ENCODE measurements at regions not wholly inside any gene's neighbourhood (a gene's known extent, or its start where the extent isn't known, plus 50 kb on each side); places are given as distances from the start of the nearest gene placed in this dataset.

DNA sequence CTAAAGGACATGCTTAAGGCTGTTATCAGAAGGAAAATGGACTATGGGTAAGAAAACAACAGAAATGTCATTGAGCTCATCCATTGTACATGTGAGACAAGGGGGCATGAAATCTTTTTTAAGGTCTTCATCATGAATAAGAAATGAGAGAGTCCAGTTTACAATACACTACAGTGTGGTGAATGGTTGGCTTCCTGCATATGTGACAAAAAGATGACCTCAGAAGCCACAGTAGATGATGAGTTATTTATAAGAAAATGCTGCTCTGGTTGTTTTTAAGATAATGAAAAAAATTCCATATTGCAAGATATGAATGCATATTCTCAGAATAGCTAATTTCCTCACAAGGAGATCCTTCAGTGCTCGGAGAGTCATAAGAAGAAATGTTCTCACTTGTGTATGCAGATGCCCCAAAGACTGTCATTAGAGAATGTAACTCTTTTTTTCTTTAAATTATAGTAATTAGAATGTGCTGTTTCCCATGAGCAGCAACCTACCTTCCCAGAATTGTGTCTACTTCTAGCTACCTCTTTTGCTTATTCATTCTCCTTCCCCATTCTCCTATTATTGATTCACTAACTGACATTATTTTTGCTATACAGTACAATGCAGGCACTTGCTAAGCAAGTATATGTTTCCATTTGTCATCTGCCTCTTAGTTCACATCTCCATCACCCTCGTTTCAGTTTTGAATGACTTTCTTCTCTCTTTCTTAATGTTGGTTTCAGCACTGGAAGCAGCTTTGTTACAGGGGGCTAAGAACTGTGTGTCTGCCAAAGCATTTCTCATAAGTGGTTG lies 152.0 kb upstream of the PEX5L start:
- ATAC-seq, result no peak

- no peak for ATAC-seq
Observed at GRCh38 chr3:180189310-180189648, 152.5 kb upstream of the PEX5L start.

DNA sequence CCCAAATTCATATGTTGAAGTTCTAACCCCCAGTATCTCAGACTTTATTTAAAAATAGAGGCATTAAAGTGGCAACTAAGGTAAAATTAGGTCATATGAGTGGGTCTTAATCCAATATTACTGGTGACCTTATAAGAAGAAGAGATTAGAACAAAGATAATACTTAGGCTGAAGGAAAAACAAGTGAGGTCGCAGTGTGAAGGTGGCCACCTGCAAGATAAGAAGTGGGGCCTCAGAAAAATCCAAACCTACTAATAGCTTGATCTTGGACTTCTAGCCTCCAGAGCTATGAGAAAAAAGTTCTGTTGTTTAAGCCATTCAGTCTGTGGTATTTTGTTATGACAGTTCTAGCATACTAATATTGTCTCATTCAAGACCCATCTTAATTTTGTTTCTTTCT lies 159.9 kb upstream of the PEX5L start:
- no peak for ATAC-seq

DNA sequence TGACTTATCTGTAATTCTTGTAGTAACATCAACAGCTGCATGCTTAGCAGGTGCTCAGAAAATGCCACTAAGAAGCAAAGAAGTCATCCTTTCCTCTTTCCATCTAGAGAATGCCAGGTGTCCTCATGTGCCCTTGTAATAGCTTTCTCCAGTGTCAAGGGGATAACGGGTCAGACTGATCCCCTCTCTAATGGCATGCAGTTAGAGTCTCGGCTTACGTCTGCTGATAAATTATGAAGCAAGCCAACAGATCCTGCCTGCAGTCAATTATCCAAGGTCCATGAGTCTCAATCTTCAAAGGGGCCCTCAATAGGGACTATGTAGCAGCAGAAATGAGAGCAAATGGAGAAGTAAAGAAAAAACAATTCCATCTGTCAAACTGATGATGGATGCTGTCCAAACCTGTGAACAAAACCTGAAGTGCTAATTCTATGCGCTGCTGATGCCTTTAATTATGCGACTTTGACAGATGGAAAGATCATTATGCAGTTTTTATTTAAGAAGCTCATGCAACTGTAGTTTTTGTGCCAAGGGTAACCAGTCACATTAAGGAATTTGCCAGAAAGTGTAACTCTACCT lies 162.8 kb upstream of the PEX5L start:
- ATAC-seq, result no peak

GRCh38 chr3:180215866-180216265 lies 179.1 kb upstream of the PEX5L start:
- ATAC-seq, result no peak

DNA sequence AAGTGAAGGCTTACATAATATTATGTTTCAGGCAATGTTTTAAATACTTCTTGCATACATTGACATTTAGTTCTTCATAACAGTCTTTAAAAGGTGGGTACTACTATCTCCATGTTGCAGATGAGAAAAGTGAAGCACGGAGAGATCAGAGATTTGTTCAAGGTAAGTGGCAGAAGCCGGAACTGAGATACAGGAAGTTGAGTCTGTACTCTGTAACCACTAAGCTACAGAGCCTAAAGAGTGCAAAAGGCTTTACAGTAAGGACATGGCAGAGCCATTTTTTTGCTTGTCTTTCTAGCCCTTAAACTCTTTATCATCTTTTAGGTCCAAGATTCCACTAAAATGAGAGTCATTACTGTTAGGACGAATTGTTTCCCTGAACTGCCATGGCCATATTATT lies 186.5 kb upstream of the PEX5L start:
- ATAC-seq, result no peak

- no peak for ATAC-seq
Observed at GRCh38 chr3:180229113-180229512, 192.4 kb upstream of the PEX5L start.

GRCh38 chr3:180239939-180240338 lies 203.2 kb upstream of the PEX5L start:
- no peak for ATAC-seq

GRCh38 chr3:180246688-180247195 lies 210.0 kb upstream of the PEX5L start:
- no peak for ATAC-seq

- ATAC-seq, result no peak
Observed at GRCh38 chr3:180250172-180250571, 213.4 kb upstream of the PEX5L start.

GRCh38 chr3:180252683-180253082 lies 215.9 kb upstream of the PEX5L start:
- ATAC-seq, result no peak

DNA sequence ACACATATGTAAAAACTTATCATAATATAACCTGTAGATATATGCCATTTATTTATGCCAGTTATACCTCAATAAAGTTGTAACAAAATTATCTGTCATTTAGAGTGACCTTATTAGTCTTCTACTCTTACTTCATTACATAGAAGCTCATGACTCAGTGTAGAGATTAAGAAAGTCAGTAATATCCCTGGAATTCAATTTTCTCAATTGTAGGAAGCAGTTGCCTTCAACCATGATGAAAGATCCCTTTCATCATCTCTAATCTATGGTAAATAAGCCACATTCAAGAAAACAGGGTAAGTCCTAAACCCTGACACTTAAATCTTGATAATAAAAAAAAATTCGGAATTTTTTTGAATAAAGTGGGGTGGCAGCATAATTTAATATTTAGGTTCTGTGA lies 216.5 kb upstream of the PEX5L start:
- no peak for ATAC-seq

GRCh38 chr3:180264479-180264878 lies 227.7 kb upstream of the PEX5L start:
- no peak for ATAC-seq

DNA sequence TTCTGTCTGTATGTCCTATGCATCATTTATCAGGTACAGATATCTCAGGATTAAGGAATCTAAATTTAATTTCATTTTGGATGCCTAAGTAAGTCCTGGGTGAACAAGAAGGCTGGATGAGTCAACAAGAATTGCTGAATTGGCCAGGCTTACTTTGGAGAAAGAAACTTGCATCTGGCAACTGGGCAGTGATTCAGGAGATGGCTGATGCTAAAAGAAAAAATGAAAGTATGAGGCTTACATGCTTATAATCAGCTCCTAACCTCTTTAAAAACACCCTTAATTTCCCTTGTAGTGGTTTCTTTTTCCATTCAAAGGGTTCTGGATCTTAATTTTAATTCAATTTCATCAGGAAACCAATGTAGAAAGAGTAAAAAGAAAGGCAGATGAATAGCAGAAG lies 228.8 kb upstream of the PEX5L start:
- ATAC-seq, result no peak

DNA sequence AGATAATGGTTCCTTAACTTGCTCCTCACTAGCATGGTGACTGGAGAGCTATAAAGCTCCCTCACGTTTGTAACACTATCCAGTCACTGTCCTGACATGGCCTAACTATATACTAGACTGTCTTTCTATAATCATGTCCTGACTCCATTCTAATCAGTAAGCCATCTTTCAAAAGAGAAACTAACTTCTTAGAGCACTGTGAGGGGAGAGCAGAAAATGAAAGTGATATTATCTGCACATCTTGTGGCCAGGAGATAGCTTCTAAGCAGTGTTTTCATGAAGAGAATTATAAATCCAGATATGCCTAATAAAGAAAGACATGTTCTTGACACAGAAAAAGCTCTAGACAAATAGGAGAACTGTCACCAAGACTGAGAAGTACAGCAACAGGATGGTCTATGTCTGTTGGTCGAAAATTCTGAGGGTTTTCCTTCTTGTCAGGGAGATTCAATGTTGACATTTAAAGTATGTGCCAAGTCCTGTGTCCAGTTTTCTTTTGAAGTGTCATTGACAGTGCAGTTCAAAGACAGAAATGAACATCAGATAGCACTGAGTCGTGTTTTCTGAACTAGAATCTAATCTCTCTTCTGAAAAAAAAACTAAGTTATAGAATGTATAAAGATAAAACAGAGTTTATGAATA lies 230.6 kb upstream of the PEX5L start:
- peak in 1 of 2 donors; percentile 36 for ATAC-seq

- ATAC-seq, result no peak
Observed at GRCh38 chr3:180274536-180274935, 237.8 kb upstream of the PEX5L start.

GRCh38 chr3:180275176-180275575 lies 238.4 kb upstream of the PEX5L start:
- no peak for ATAC-seq

DNA sequence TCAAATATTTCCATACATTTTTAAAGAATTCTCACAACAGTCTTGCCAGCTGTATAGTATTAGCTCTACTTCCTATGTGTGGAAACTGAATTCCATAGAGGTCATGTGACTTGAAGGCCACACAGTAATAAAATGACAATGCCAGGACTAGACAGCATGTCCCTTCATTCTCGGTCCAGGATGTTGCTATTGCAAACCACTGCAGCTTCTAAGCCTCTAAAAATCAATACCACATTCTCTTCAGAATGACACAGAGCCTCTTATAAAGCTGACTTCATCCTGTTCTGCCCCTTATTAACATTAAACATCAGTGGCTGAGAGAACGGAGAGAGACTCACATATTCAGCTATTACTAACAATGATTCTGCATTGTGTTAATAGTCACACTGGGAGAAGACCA lies 240.3 kb upstream of the PEX5L start:
- no peak for ATAC-seq

- no peak for ATAC-seq
Observed at GRCh38 chr3:180278583-180279188, 241.9 kb upstream of the PEX5L start.

- no peak for ATAC-seq
Observed at GRCh38 chr3:180280555-180280954, 243.8 kb upstream of the PEX5L start.

GRCh38 chr3:180282386-180282785 lies 245.6 kb upstream of the PEX5L start:
- ATAC-seq, result no peak

DNA sequence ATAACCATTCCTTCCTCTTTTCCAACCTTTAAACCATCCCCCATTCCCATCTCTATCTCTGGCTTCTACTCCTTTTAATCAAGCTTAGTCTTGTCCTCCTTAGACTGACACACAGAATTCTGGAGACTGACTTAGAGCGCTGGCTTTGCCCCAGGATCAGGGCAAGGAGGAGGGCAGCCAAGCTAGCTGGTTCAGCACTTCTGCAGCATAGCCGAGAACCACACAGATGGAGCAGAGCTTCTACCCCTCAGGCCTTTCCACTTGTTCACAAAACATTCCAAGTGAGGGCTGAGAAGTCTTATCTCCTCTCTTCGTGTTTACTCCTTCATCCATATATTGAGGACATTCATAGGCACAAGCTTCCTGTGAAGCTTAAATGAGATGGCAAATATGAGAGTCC lies 246.5 kb upstream of the PEX5L start:
- no peak for ATAC-seq

GRCh38 chr3:180284331-180285110 lies 247.8 kb upstream of the PEX5L start:
- ATAC-seq, result no peak
